ENCODE measurements at regions not wholly inside any gene's neighbourhood (a gene's known extent, or its start where the extent isn't known, plus 50 kb on each side); places are given as distances from the start of the nearest gene placed in this dataset.

DNA sequence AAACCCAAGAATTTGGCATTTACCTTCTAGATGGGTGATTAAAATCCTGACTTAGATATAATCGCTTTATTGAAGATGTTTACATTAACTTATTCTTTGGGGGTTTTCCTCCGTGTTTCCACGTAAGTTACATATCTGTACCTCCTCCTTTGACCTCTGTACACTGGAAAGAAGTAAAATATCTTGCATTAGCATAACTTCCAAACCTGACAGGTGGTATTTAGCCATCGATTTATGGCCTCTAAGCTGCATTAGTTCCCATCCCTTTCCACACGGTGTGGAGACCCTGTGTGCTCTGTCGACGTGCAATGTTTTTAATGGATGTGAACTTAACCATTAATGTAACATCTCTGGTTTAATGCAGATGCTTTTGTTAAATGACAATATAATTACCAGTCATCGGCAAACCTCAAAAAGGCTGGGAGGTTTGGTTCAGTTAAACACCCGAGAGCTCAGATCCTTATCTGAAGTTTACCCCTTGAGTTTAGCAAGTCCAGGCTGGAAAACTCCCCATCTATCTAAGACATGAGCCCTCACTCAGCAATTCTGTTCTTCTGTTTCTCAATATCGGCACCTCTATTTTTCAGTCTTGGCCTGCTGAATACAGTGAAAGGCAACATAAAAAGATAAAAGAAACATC is 295.2 kb downstream of the GATA3 start:
- TF ChIP-seq, protein P1, sequence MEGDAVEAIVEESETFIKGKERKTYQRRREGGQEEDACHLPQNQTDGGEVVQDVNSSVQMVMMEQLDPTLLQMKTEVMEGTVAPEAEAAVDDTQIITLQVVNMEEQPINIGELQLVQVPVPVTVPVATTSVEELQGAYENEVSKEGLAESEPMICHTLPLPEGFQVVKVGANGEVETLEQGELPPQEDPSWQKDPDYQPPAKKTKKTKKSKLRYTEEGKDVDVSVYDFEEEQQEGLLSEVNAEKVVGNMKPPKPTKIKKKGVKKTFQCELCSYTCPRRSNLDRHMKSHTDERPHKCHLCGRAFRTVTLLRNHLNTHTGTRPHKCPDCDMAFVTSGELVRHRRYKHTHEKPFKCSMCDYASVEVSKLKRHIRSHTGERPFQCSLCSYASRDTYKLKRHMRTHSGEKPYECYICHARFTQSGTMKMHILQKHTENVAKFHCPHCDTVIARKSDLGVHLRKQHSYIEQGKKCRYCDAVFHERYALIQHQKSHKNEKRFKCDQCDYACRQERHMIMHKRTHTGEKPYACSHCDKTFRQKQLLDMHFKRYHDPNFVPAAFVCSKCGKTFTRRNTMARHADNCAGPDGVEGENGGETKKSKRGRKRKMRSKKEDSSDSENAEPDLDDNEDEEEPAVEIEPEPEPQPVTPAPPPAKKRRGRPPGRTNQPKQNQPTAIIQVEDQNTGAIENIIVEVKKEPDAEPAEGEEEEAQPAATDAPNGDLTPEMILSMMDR (IDR thresholded peaks at IDR 0.05; ENCODE audit: partially characterized antibody, unreplicated experiment), result no peak
- no peaks in the 10 kb centered on the region for H3K9me3 Mint-ChIP-seq (ENCODE audit: unreplicated experiment)
- H3K27me3 Mint-ChIP-seq (ENCODE audit: unreplicated experiment), result no peaks in the 10 kb centered on the region
- no peak overlapping the region for H3K4me3 Mint-ChIP-seq (ENCODE audit: unreplicated experiment)
- DNase-seq, result no peak
- H3K4me1 Mint-ChIP-seq (ENCODE audit: low read depth, unreplicated experiment), result no peaks in the 10 kb centered on the region
- no peak overlapping the region for H3K27ac Mint-ChIP-seq (ENCODE audit: unreplicated experiment)
- H3K36me3 Mint-ChIP-seq (ENCODE audit: unreplicated experiment), result no peaks in the 10 kb centered on the region

DNA sequence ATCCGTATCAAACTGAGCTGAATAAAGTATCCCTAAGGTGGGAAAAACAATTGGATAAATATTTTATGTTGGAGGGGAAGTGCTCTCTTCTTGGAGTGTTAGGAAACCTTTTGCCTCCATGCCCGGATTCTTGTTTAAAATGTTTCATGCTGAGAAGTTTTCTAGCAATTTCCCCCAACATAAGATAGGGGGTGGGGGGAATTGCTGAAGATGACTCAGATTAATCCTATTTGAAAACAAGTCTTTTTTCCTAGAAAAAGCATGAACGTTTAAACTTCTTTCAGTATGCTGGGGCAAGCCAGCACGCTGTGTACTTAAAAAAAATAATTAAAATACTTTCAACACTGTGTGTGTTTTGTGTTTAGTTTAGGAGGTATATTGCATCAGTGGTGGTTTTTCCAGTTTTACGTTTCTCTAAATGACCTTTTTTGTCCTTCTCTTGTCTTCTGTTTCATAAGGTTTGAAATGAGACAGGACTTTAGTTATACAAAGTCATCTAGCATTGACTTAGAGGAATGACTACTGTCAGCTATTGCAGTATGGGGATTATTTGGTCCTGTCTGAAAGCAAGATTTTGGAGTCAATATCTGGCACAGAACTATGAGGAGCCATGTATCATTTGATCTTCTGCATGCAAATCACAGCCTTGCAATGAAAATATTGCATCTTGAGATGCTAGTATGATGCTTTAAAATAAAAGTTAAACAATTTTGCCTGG is 295.9 kb downstream of the GATA3 start:
- Mint-ChIP-seq H3K27me3 (ENCODE audit: unreplicated experiment) (no peaks in the 10 kb centered on the region), H3K27ac (ENCODE audit: unreplicated experiment) (no peak overlapping the region), H3K4me1 (ENCODE audit: low read depth, unreplicated experiment) (no peaks in the 10 kb centered on the region), H3K36me3 (ENCODE audit: unreplicated experiment) (no peaks in the 10 kb centered on the region), H3K9me3 (ENCODE audit: unreplicated experiment) (no peaks in the 10 kb centered on the region), H3K4me3 (ENCODE audit: unreplicated experiment) (no peak overlapping the region)
- TF ChIP-seq, protein P1 (IDR thresholded peaks at IDR 0.05; ENCODE audit: partially characterized antibody, unreplicated experiment), result no peak
- DNase-seq, result no peak

DNA sequence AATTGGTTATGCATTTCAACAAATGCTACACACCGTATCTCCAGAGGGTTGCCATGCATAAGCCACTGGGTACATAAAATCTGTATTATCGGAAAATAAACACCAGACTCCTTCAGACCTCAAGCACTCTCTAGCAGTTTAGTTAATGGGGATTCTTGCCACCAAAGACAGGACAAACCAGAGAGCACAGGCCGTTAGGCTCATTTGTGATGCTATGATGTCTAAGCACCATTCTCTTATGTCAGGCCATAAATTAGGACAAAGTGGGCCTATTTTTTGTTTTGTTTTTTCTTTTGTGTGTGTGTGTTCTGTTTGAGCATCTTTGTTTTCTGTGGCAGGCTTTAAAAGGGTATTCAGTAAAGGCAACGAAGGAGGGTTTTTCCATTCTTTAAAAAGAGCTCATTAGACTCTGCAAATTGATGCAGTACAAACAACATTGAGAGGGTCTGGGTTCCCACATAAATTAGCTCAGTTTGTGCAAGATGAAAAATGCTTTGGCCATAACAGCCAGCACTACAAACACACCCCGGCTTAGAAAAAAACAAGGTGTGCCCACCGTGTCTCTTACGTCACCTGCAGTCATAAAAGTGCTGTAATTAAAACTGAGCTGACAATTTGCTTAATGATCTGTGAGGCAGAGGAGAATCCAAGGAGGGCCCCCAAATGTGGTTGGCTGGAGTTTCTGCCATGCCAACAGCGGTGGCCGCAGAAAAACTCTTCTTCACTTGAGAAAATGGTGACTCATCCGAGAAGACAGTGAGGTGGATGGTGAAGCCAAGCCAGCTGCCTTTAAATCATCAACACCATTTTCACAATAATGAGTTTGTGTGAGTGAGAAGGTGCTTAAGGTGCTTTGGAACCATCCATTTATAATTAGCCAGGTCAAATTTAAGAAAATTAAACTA is 297.9 kb downstream of the GATA3 start:
- Mint-ChIP-seq H3K36me3 (ENCODE audit: unreplicated experiment) (no peaks in the 10 kb centered on the region), H3K27me3 (ENCODE audit: unreplicated experiment) (no peaks in the 10 kb centered on the region), H3K4me1 (ENCODE audit: low read depth, unreplicated experiment) (no peaks in the 10 kb centered on the region), H3K9me3 (ENCODE audit: unreplicated experiment) (no peaks in the 10 kb centered on the region), H3K4me3 (ENCODE audit: unreplicated experiment) (no peak overlapping the region), H3K27ac (ENCODE audit: unreplicated experiment) (no peak overlapping the region)
- TF ChIP-seq, protein P1 (IDR thresholded peaks at IDR 0.05; ENCODE audit: partially characterized antibody, unreplicated experiment), result no peak
- DNase-seq, result no peak

DNA sequence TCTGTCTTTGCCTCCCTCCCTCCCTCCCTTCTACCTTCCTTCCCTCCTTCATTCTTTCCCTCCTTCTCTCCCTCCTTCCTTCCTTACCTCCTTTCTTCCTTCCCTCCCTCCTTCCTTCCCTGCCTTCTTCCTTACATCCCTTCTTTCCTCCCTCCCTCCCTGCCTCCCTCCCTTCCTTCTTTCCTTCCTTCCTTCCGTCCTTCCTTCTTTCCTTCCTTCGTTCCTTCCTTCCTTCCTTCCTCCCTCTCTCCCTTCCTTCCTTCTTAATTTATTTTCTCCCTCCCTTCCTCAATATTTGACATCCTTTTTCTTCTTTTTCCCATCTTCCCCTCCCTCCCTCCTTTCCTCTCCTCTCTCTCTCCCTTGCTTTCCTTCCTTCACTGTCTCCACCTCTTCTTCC is 301.8 kb downstream of the GATA3 start:
- no peak for DNase-seq
- Mint-ChIP-seq H3K4me1 (ENCODE audit: low read depth, unreplicated experiment) (no peaks in the 10 kb centered on the region), H3K4me3 (ENCODE audit: unreplicated experiment) (no peak overlapping the region), H3K9me3 (ENCODE audit: unreplicated experiment) (no peaks in the 10 kb centered on the region), H3K27me3 (ENCODE audit: unreplicated experiment) (peaks cover 1% of the 10 kb centered on the region), H3K27ac (ENCODE audit: unreplicated experiment) (no peak overlapping the region), H3K36me3 (ENCODE audit: unreplicated experiment) (no peaks in the 10 kb centered on the region)
- TF ChIP-seq, protein P1 (IDR thresholded peaks at IDR 0.05; ENCODE audit: partially characterized antibody, unreplicated experiment), result no peak
